ENCODE measurements at regions not wholly inside any gene's neighbourhood (a gene's known extent, or its start where the extent isn't known, plus 50 kb on each side); places are given as distances from the start of the nearest gene placed in this dataset.

DNA sequence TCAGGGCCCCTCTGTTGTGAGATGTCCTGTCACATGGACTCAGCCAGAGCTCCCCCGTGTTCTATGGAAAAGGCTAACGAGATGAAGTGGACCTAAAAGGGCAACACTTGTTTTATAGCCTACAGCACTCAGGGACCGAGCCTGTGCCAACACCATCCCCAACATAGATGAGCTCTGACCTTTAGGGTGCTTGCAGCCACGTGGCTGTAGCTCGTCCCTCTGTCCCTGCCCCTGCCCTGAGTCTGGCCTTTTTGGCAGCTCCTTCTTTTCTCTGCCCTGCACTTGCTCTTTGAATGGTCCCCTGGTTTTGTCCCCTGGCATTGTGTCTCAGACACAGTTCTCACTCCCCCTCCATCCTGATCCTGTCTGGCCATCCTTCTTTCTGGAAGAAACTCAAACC is 81.2 kb upstream of the GDF10 start:
- H3K36me3 Mint-ChIP-seq (ENCODE audit: low read depth): no peaks in the 10 kb centered on the region
- no peaks in the 10 kb centered on the region for H3K9me3 Mint-ChIP-seq
- ChIA-PET POLR2A (no interaction called here), CTCF (no interaction called here)
- no peak for DNase-seq
- H3K27me3 Mint-ChIP-seq: no peaks in the 10 kb centered on the region
- H3K4me1 Mint-ChIP-seq: peaks cover 5% of the 10 kb centered on the region
- no peak overlapping the region for H3K4me3 Mint-ChIP-seq
- H3K27ac Mint-ChIP-seq: no peak overlapping the region

GRCh38 chr10:47222461-47222860 is 77.5 kb upstream of the GDF10 start:
- no peaks in the 10 kb centered on the region for H3K27me3 Mint-ChIP-seq
- DNase-seq: no peak
- H3K4me3 Mint-ChIP-seq: no peak overlapping the region
- H3K36me3 Mint-ChIP-seq (ENCODE audit: low read depth): no peaks in the 10 kb centered on the region
- H3K27ac Mint-ChIP-seq: no peak overlapping the region
- ChIA-PET CTCF (no interaction called here), POLR2A (interaction anchor here (0.9 kb wide), 1 partner anchor 55 kb away, joined by 3 read pairs; no protein-coding TSS in a partner anchor)
- no peaks in the 10 kb centered on the region for H3K9me3 Mint-ChIP-seq
- peaks cover 2% of the 10 kb centered on the region for H3K4me1 Mint-ChIP-seq

- Mint-ChIP-seq H3K27me3 (no peaks in the 10 kb centered on the region), H3K4me3 (no peak overlapping the region), H3K36me3 (ENCODE audit: low read depth) (no peaks in the 10 kb centered on the region), H3K4me1 (no peaks in the 10 kb centered on the region), H3K9me3 (no peaks in the 10 kb centered on the region), H3K27ac (no peak overlapping the region)
- no peak for DNase-seq
- ChIA-PET CTCF (no interaction called here), POLR2A (interaction anchor here (0.9 kb wide), 1 partner anchor 54 kb away, joined by 3 read pairs; no protein-coding TSS in a partner anchor)
Measured at GRCh38 chr10:47223236-47223635, 76.8 kb upstream of the GDF10 start.

DNA sequence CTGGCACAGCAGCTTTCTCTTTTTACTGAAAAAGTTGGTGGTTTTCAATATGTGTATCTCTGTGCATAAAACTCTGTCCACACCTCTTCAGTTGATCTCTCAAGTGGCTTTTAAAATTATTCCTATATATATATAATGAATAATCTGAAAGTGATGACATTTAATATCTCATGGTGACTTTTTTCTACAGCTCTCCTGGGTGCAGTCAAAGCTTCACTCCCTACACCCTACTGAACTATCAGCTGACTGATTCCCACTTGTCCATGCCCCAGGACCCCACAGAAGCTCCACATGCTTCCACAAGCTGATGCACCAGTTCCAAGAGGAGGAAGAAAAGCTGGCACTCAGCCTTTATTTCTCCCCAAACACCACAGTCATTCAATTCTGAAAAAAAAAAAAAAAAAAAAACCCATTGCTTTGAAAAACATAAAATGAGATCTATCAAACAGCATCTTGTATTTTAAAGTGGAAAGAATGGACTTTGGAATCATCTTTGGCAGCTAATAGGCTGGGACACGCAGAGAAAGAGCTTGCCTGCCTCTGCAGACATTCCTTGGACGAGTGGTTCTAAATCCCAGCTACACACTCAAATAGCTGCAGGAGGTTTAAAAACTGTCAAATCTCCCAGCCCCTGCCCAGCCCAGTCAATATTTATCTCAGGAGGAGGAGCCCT is 75.3 kb upstream of the GDF10 start:
- POLR2A ChIA-PET: no interaction called here
- DNase-seq: no peak
- Mint-ChIP-seq H3K36me3 (ENCODE audit: low read depth) (no peaks in the 10 kb centered on the region), H3K9me3 (no peaks in the 10 kb centered on the region), H3K4me1 (no peaks in the 10 kb centered on the region), H3K27me3 (no peaks in the 10 kb centered on the region), H3K27ac (no peak overlapping the region), H3K4me3 (no peak overlapping the region)
- CTCF ChIA-PET: no interaction called here

- Mint-ChIP-seq H3K4me3 (no peak overlapping the region), H3K36me3 (ENCODE audit: low read depth) (no peaks in the 10 kb centered on the region), H3K27me3 (no peaks in the 10 kb centered on the region), H3K27ac (no peak overlapping the region), H3K9me3 (no peaks in the 10 kb centered on the region), H3K4me1 (no peaks in the 10 kb centered on the region)
- ChIA-PET POLR2A (no interaction called here), CTCF (interaction anchor here (1.5 kb wide), 1 partner anchor 178 kb away, joined by 4 read pairs; no protein-coding TSS in a partner anchor)
- DNase-seq: no peak
Measured at GRCh38 chr10:47225219-47225927, 74.6 kb upstream of the GDF10 start.

DNA sequence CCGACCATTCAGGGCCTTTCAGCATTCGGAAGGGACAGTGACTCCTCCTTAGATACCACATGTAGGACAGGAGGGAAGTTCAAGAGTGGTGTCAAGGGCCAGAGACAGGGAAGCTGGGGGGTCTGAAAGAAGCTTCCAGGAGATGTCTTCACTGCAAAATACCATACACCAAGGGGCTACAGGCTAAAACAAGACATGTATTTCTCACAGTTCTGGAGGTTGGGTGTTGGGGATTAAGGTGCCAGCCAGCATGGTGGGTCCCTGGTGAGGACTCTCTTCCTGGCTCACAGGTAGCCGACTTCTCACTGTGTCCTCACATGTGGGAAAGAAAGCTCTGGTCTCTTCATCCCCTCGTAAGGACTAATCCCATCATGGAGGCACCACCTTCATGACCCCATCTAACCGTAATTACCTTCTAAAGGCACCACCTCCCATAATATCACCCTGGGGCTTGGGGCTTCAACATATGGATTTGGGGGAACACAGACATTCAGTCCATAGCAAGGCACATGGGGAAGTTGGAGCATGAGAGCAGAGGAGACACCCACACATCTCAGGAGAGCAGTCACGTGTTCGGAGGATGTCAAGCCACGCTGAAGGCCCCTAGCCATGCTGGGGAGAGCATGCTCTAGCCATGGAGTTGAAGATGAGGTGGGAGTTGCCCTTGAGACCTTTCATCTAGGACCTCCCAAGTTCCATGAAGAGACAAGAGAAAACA is 73.9 kb upstream of the GDF10 start:
- POLR2A ChIA-PET: no interaction called here
- CTCF ChIA-PET: interaction anchor here (1.5 kb wide), 1 partner anchor 179 kb away, joined by 4 read pairs; no protein-coding TSS in a partner anchor
- DNase-seq: no peak
- Mint-ChIP-seq H3K27me3 (no peaks in the 10 kb centered on the region), H3K4me3 (no peak overlapping the region), H3K27ac (no peak overlapping the region), H3K4me1 (no peaks in the 10 kb centered on the region), H3K9me3 (no peaks in the 10 kb centered on the region), H3K36me3 (ENCODE audit: low read depth) (no peaks in the 10 kb centered on the region)

GRCh38 chr10:47230482-47230881 is 69.5 kb upstream of the GDF10 start:
- Mint-ChIP-seq H3K27ac (no peak overlapping the region), H3K4me1 (no peaks in the 10 kb centered on the region), H3K36me3 (ENCODE audit: low read depth) (no peaks in the 10 kb centered on the region), H3K9me3 (no peaks in the 10 kb centered on the region), H3K4me3 (no peak overlapping the region), H3K27me3 (no peaks in the 10 kb centered on the region)
- no peak for DNase-seq
- POLR2A ChIA-PET: no interaction called here
- CTCF ChIA-PET: no interaction called here

GRCh38 chr10:47230957-47231356 is 69.0 kb upstream of the GDF10 start:
- Mint-ChIP-seq H3K36me3 (ENCODE audit: low read depth) (no peaks in the 10 kb centered on the region), H3K4me3 (no peak overlapping the region)
- POLR2A ChIA-PET: no interaction called here

DNA sequence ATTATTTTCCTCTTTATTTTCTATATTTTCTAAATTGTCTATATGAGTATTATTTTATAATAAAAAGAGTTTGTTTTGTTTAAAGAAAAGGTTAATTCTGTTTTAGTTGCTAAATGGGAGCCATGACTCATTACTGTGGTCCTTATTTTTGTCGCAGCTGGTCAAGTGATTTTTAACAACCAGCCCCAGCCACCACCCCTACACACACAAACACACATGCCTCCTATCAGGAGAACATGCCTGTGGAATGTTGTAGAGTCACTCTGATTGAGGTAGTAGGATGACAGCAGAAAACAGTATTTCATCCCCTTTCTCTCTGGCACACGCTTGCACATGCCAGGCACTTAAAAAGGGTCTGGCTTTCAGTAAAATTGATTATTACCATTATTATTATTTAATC is 68.6 kb upstream of the GDF10 start:
- Mint-ChIP-seq H3K9me3 (no peaks in the 10 kb centered on the region), H3K36me3 (ENCODE audit: low read depth) (no peaks in the 10 kb centered on the region), H3K4me3 (no peak overlapping the region), H3K27ac (no peak overlapping the region), H3K27me3 (no peaks in the 10 kb centered on the region), H3K4me1 (no peaks in the 10 kb centered on the region)
- DNase-seq: no peak
- POLR2A ChIA-PET: no interaction called here
- CTCF ChIA-PET: no interaction called here

More at GRCh38 chr10:47230957-47231356, 69.0 kb upstream of the GDF10 start:
- H3K4me1 Mint-ChIP-seq: no peaks in the 10 kb centered on the region
- no peaks in the 10 kb centered on the region for H3K9me3 Mint-ChIP-seq
- CTCF ChIA-PET: no interaction called here
- H3K27ac Mint-ChIP-seq: no peak overlapping the region
- no peak for DNase-seq
- no peaks in the 10 kb centered on the region for H3K27me3 Mint-ChIP-seq

GRCh38 chr10:47233631-47234030 is 66.4 kb upstream of the GDF10 start:
- no peak overlapping the region for H3K27ac Mint-ChIP-seq
- no peaks in the 10 kb centered on the region for H3K36me3 Mint-ChIP-seq (ENCODE audit: low read depth)
- H3K4me3 Mint-ChIP-seq: no peak overlapping the region
- H3K27me3 Mint-ChIP-seq: no peaks in the 10 kb centered on the region
- ChIA-PET CTCF (no interaction called here), POLR2A (interaction anchor here (1.5 kb wide), 1 partner anchor 8 kb away, joined by 3 read pairs; no protein-coding TSS in a partner anchor)
- H3K9me3 Mint-ChIP-seq: no peaks in the 10 kb centered on the region
- no peak for DNase-seq
- no peaks in the 10 kb centered on the region for H3K4me1 Mint-ChIP-seq

GRCh38 chr10:47235484-47235883 is 64.5 kb upstream of the GDF10 start:
- H3K27ac Mint-ChIP-seq: no peak overlapping the region
- no peaks in the 10 kb centered on the region for H3K27me3 Mint-ChIP-seq
- DNase-seq: no peak
- no peaks in the 10 kb centered on the region for H3K4me1 Mint-ChIP-seq
- ChIA-PET POLR2A (no interaction called here), CTCF (no interaction called here)
- H3K4me3 Mint-ChIP-seq: no peak overlapping the region
- no peaks in the 10 kb centered on the region for H3K9me3 Mint-ChIP-seq
- H3K36me3 Mint-ChIP-seq (ENCODE audit: low read depth): no peaks in the 10 kb centered on the region

GRCh38 chr10:47237316-47238260 is 62.4 kb upstream of the GDF10 start:
- H3K4me3 Mint-ChIP-seq: no peak overlapping the region
- no peaks in the 10 kb centered on the region for H3K9me3 Mint-ChIP-seq
- no peaks in the 10 kb centered on the region for H3K27me3 Mint-ChIP-seq
- no peak overlapping the region for H3K27ac Mint-ChIP-seq
- ChIA-PET CTCF (no interaction called here), POLR2A (no interaction called here)
- no peaks in the 10 kb centered on the region for H3K4me1 Mint-ChIP-seq
- peak; percentile 6 for DNase-seq
- H3K36me3 Mint-ChIP-seq (ENCODE audit: low read depth): no peaks in the 10 kb centered on the region
